Body of pancreas (tissue), 4 donors: ENCODE measurements at regions not wholly inside any gene's neighbourhood (a gene's known extent, or its start where the extent isn't known, plus 50 kb on each side); places are given as distances from the start of the nearest gene placed in this dataset.

Experiments
- POLR2A ChIP-seq, 3 donors: fragments of 450-650 bp; IDR thresholded peaks; one replicate each; pipeline ENCODE4 v1.6.1; 2016; ENCODE audit warnings: antibody characterized with exemption in 3 of 3, mild to moderate bottlenecking in 2 of 3
- TF ChIP-seq, protein P1 (sequence below), 7 experiments: fragments of 450-650 bp in 4 of 7; fragments of 200-600 bp in 3 of 7; sonication (generic) in 3 of 7; IDR thresholded peaks; one replicate each; pipeline ENCODE4 v1.5.1; 2016 to 2019; ENCODE audit warnings: antibody characterized with exemption in 7 of 7

DNA sequence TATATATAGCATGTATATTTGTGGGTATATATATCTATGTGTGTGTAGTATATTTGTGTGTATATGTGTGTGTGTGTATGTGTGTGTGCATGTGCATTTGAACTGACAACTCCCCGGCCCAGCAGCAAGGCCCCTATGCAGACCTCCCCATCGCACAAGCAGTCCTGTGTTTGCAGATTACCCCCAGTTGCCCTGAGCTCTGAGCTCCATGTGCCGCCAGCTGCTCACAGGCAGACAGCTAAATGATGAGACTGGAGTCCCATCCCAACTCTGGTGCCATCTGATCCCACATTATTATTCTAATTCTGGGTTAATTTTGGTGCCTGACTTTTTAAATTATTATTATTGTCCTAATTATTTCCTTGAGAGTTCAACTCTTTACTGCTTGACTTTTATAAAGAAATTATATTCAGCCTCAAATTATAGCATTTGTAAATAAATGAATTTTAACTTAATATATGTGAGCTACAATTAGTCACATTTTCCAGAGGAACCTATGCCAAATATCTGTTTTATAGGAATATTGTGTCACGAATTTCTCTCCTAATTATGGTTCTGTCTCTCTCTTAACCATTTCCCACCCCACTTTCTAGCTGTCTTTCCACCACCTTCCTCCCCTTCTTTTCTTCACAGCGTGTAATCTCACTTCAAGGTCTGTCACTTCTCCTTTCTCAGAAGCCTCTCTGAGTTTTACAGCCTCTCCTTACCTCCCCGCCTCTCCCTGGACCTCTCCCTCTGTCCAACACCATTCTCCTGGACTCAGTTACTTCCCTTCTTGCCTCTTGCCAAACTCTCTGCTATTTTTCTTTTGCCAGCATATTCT, 90.6 kb upstream of the SYNDIG1 start:
- TF ChIP-seq, protein P1, sequence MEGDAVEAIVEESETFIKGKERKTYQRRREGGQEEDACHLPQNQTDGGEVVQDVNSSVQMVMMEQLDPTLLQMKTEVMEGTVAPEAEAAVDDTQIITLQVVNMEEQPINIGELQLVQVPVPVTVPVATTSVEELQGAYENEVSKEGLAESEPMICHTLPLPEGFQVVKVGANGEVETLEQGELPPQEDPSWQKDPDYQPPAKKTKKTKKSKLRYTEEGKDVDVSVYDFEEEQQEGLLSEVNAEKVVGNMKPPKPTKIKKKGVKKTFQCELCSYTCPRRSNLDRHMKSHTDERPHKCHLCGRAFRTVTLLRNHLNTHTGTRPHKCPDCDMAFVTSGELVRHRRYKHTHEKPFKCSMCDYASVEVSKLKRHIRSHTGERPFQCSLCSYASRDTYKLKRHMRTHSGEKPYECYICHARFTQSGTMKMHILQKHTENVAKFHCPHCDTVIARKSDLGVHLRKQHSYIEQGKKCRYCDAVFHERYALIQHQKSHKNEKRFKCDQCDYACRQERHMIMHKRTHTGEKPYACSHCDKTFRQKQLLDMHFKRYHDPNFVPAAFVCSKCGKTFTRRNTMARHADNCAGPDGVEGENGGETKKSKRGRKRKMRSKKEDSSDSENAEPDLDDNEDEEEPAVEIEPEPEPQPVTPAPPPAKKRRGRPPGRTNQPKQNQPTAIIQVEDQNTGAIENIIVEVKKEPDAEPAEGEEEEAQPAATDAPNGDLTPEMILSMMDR (IDR thresholded peaks at IDR 0.05): no peak
- no peak for TF ChIP-seq POLR2A (IDR thresholded peaks at IDR 0.05)
